GM23338 (cell line): ENCODE measurements at regions not wholly inside any gene's neighbourhood (a gene's known extent, or its start where the extent isn't known, plus 50 kb on each side); places are given as distances from the start of the nearest gene placed in this dataset.
A peak's percentile ranks its signal among the peaks of the same experiment; 100 is the strongest.

Experiments used
- ATAC-seq: fragments of 200-7000 bp; cut with Tn5 transposase; 3 replicates; pipeline ENCODE4 v1.9.1; 2020
- DNase-seq: peaks from one replicate; pipeline ENCODE4 v3.0.0-alpha.2; 2015; ENCODE audit warnings: low spot score
- H2AFZ ChIP-seq: fragments of 200-600 bp; sonication (generic); 2 replicates; pipeline ENCODE4 v1.8.0; 2016; ENCODE audit warnings: antibody characterized with exemption, mild to moderate bottlenecking, moderate library complexity
- H3F3A ChIP-seq: fragments of 200-600 bp; sonication (generic); replicated peaks from 2 replicates; pipeline ENCODE4 v1.8.0; 2017; ENCODE audit warnings: antibody characterized with exemption, mixed run types, low read depth
- H3K27ac ChIP-seq: fragments of 200-600 bp; sonication (generic); 2 replicates; pipeline ENCODE4 v1.6.1; 2016; ENCODE audit warnings: low read depth
- H3K27me3 ChIP-seq: fragments of 200-600 bp; sonication (generic); 2 replicates; pipeline ENCODE4 v1.8.0; 2016; ENCODE audit warnings: mild to moderate bottlenecking, mixed run types, moderate library complexity; ENCODE audit not compliant: insufficient read depth
- H3K36me3 ChIP-seq: fragments of 200-600 bp; sonication (generic); 2 replicates; pipeline ENCODE4 v1.8.0; 2016; ENCODE audit warnings: mild to moderate bottlenecking; ENCODE audit not compliant: insufficient read depth
- H3K4me1 ChIP-seq: fragments of 200-600 bp; sonication (generic); 2 replicates; pipeline ENCODE4 v1.8.0; 2016; ENCODE audit warnings: mild to moderate bottlenecking, moderate library complexity; ENCODE audit not compliant: insufficient read depth
- H3K4me2 ChIP-seq: fragments of 200-600 bp; sonication (generic); 2 replicates; pipeline ENCODE4 v1.7.1; 2017; ENCODE audit warnings: mixed run types
- H3K4me3 ChIP-seq: fragments of 200-600 bp; sonication (generic); 2 replicates; pipeline ENCODE4 v1.6.1; 2016; ENCODE audit warnings: mixed run types
- H3K79me2 ChIP-seq: fragments of 200-600 bp; sonication (generic); replicated peaks from 2 replicates; pipeline ENCODE4 v1.8.0; 2017; ENCODE audit warnings: mild to moderate bottlenecking; ENCODE audit not compliant: insufficient read depth
- H3K9me2 ChIP-seq: fragments of 200-600 bp; sonication (generic); 2 replicates; pipeline ENCODE4 v1.8.0; 2017; ENCODE audit not compliant: insufficient read depth
- H4K20me1 ChIP-seq: fragments of 200-600 bp; sonication (generic); replicated peaks from 2 replicates; pipeline ENCODE4 v1.8.0; 2017; ENCODE audit warnings: mild to moderate bottlenecking; ENCODE audit not compliant: insufficient read depth
- H3K27ac Mint-ChIP-seq: 2 replicates; pipeline ENCODE4 v1.8.0; 2020; ENCODE audit warnings: inconsistent platforms, mild to moderate bottlenecking, moderate library complexity, mixed read lengths
- H3K27me3 Mint-ChIP-seq: 3 replicates; pipeline ENCODE4 v1.8.0; 2022; ENCODE audit warnings: low read depth, mild to moderate bottlenecking, moderate library complexity, mixed read lengths, inconsistent platforms; ENCODE audit not compliant: insufficient read depth, poor library complexity
- H3K36me3 Mint-ChIP-seq: 3 replicates; pipeline ENCODE4 v1.8.0; 2021; ENCODE audit warnings: low read depth, mild to moderate bottlenecking, inconsistent platforms, moderate library complexity, mixed read lengths
- H3K4me1 Mint-ChIP-seq: 3 replicates; pipeline ENCODE4 v1.8.0; 2020; ENCODE audit warnings: mild to moderate bottlenecking, inconsistent platforms, mixed read lengths
- H3K4me3 Mint-ChIP-seq: 3 replicates; pipeline ENCODE4 v1.8.0; 2021; ENCODE audit warnings: moderate library complexity, mild to moderate bottlenecking, inconsistent platforms, mixed read lengths
- H3K9me3 Mint-ChIP-seq: 3 replicates; pipeline ENCODE4 v1.8.0; 2020; ENCODE audit warnings: moderate library complexity, mild to moderate bottlenecking, inconsistent platforms, mixed read lengths
- CREB1 ChIP-seq: fragments of 250-450 bp; sonication (Bioruptor Pico); IDR thresholded peaks from 2 replicates; pipeline ENCODE4 v1.5.0; 2020; ENCODE audit warnings: low read depth, mild to moderate bottlenecking, moderate library complexity
- CTCF ChIP-seq, 2 experiments: fragments of 200-600 bp in 1 of 2; sonication (generic) in 1 of 2; conservative IDR thresholded peaks; 2 replicates each; pipeline versions ENCODE4 v1.5.1 to v1.6.1; 2016 to 2017; ENCODE audit warnings: antibody characterized with exemption in 2 of 2, low read depth in 2 of 2, mild to moderate bottlenecking in 2 of 2, moderate library complexity in 1 of 2
- ETS1 ChIP-seq: IDR thresholded peaks from 2 replicates; pipeline ENCODE4 v1.6.1; 2016; ENCODE audit warnings: antibody characterized with exemption
- EZH2 ChIP-seq: fragments of 200-600 bp; sonication (generic); IDR thresholded peaks from one replicate; pipeline ENCODE4 v1.8.0; 2017; ENCODE audit warnings: antibody characterized with exemption, mild to moderate bottlenecking, low read depth; ENCODE audit not compliant: unreplicated experiment
- EZH2phosphoT487 ChIP-seq: fragments of 200-600 bp; sonication (generic); IDR thresholded peaks from one replicate; pipeline ENCODE4 v1.8.1; 2018; ENCODE audit warnings: antibody characterized with exemption; ENCODE audit not compliant: unreplicated experiment
- JUNB ChIP-seq: IDR thresholded peaks from one replicate; pipeline ENCODE4 v1.6.1; 2016; ENCODE audit warnings: antibody characterized with exemption; ENCODE audit not compliant: unreplicated experiment
- NANOG ChIP-seq: IDR thresholded peaks from 2 replicates; pipeline ENCODE4 v1.6.1; 2016; ENCODE audit warnings: antibody characterized with exemption, borderline replicate concordance
- POLR2AphosphoS5 ChIP-seq: IDR thresholded peaks from 2 replicates; pipeline ENCODE4 v1.6.1; 2016; ENCODE audit warnings: antibody characterized with exemption, low read depth
- STAT1 ChIP-seq: IDR thresholded peaks from one replicate; pipeline ENCODE4 v1.6.1; 2016; ENCODE audit warnings: antibody characterized with exemption; ENCODE audit not compliant: unreplicated experiment
- ZNF114 ChIP-seq: fragments of 250-450 bp; sonication (Bioruptor Pico); IDR thresholded peaks from 2 replicates; pipeline ENCODE4 v1.5.0; 2020; ENCODE audit warnings: mild to moderate bottlenecking, moderate library complexity
- ZNF331 ChIP-seq: fragments of 250-450 bp; sonication (Bioruptor Pico); IDR thresholded peaks from 2 replicates; pipeline ENCODE4 v1.5.0; 2020; ENCODE audit warnings: low read depth, mild to moderate bottlenecking, moderate library complexity
- ZNF462 ChIP-seq: fragments of 250-450 bp; sonication (Bioruptor Pico); IDR thresholded peaks from 2 replicates; pipeline ENCODE4 v1.5.0; 2020; ENCODE audit warnings: mild to moderate bottlenecking, moderate library complexity

- Histone ChIP-seq H3K27me3 (no peaks in the 10 kb centered on the region), H3K79me2 (no peaks in the 10 kb centered on the region), H3K36me3 (no peaks in the 10 kb centered on the region), H3K4me2 (no peak overlapping the region), H3F3A (no peaks in the 10 kb centered on the region), H2AFZ (no peak overlapping the region), H3K27ac (0 out of 2 replicates have a peak overlapping the region, but pooled peaks have one; percentile 8), H4K20me1 (no peaks in the 10 kb centered on the region), H3K4me1 (peaks cover 13% of the 10 kb centered on the region), H3K4me3 (no peak overlapping the region), H3K9me2 (peaks cover under 1% of the 10 kb centered on the region; the same call in 1 of the 2 replicates)
- ATAC-seq, result no peak
- DNase-seq, result peak; percentile 33
- no peak overlapping the region for H3K27ac Mint-ChIP-seq
- peaks cover 7% of the 10 kb centered on the region; the same call in 2 of the 3 replicates for H3K4me1 Mint-ChIP-seq
- peaks cover 31% of the 10 kb centered on the region for H3K9me3 Mint-ChIP-seq
- no peak overlapping the region for H3K4me3 Mint-ChIP-seq
- H3K36me3 Mint-ChIP-seq, result peaks cover 26% of the 10 kb centered on the region
- no peaks in the 10 kb centered on the region for H3K27me3 Mint-ChIP-seq
- TF ChIP-seq NANOG, result 0 out of 2 replicates have a peak, but pooled peaks have one; percentile 13
- no peak for TF ChIP-seq ZNF331 (CRISPR knock-in tag)
- no peak for TF ChIP-seq EZH2
- TF ChIP-seq JUNB, result no peak
- no peak for TF ChIP-seq CTCF (conservative IDR thresholded peaks at IDR 0.05; ENCODE audit: low read depth in 2 of 2)
- TF ChIP-seq CREB1 (CRISPR knock-in tag), result no peak
- no peak for TF ChIP-seq STAT1
These were observed 628.8 kb upstream of the CITED2 start for GRCh38 chr6:140003217-140003616.

GRCh38 chr6:140002396-140003022 lies 628.1 kb upstream of the CITED2 start:
- no peak overlapping the region for H3K27ac Mint-ChIP-seq
- DNase-seq (peak; percentile 1), ATAC-seq (no peak)
- no peak overlapping the region for H3K4me3 Mint-ChIP-seq
- H3K36me3 Mint-ChIP-seq, result peaks cover 20% of the 10 kb centered on the region
- Histone ChIP-seq H3K36me3 (no peaks in the 10 kb centered on the region), H3K27me3 (no peaks in the 10 kb centered on the region), H4K20me1 (no peaks in the 10 kb centered on the region), H3K4me1 (peaks cover 13% of the 10 kb centered on the region), H3K9me2 (no peaks in the 10 kb centered on the region; the same call in 1 of the 2 replicates), H2AFZ (no peak overlapping the region), H3K27ac (no peak overlapping the region), H3K79me2 (no peaks in the 10 kb centered on the region), H3K4me2 (peak overlapping the region; percentile 46; the same call in 1 of the 2 replicates), H3K4me3 (no peak overlapping the region), H3F3A (no peaks in the 10 kb centered on the region)
- H3K9me3 Mint-ChIP-seq, result peaks cover 24% of the 10 kb centered on the region
- no peaks in the 10 kb centered on the region for H3K27me3 Mint-ChIP-seq
- peaks cover 7% of the 10 kb centered on the region; the same call in 2 of the 3 replicates for H3K4me1 Mint-ChIP-seq
- TF ChIP-seq ZNF114 (CRISPR knock-in tag) (no peak), ETS1 (no peak), ZNF462 (no peak), EZH2phosphoT487 (no peak), POLR2AphosphoS5 (no peak), EZH2 (no peak)
